Neural cell (in vitro differentiated cells): ENCODE measurements at regions not wholly inside any gene's neighbourhood (a gene's known extent, or its start where the extent isn't known, plus 50 kb on each side); places are given as distances from the start of the nearest gene placed in this dataset.

Source experiments
- H2AFZ ChIP-seq: fragments of 200-600, 300-800 bp; sonication (generic), shearing (Covaris generic); 2 replicates; pipeline ENCODE4 v1.6.0; 2014; ENCODE audit warnings: low read depth, mild to moderate bottlenecking, antibody characterized with exemption, low read length, moderate library complexity
- H3F3A ChIP-seq: fragments of 200-600 bp; shearing (Covaris generic); 2 replicates; pipeline ENCODE4 v1.6.1; 2016; ENCODE audit warnings: mild to moderate bottlenecking, moderate library complexity, mixed read lengths, antibody characterized with exemption, low read length; ENCODE audit not compliant: insufficient read depth, poor library complexity, severe bottlenecking
- H3K27ac ChIP-seq: fragments of 200-600, 300-800 bp; sonication (generic), shearing (Covaris generic); 2 replicates; pipeline ENCODE4 v1.5.1; 2014; ENCODE audit warnings: mild to moderate bottlenecking, low read length, moderate library complexity
- H3K27me3 ChIP-seq: fragments of 300-800, 200-600 bp; sonication (generic), shearing (Covaris generic); 2 replicates; pipeline ENCODE4 v1.6.0; 2014; ENCODE audit warnings: mild to moderate bottlenecking, low read depth, low read length, moderate library complexity; ENCODE audit not compliant: insufficient read depth
- H3K36me3 ChIP-seq: fragments of 300-800, 200-600 bp; sonication (generic), shearing (Covaris generic); 2 replicates; pipeline ENCODE4 v1.5.1; 2014; ENCODE audit warnings: mild to moderate bottlenecking, antibody characterized with exemption, low read length, moderate library complexity; ENCODE audit not compliant: insufficient read depth
- H3K4me2 ChIP-seq: fragments of 300-800, 200-600 bp; sonication (generic), shearing (Covaris generic); 2 replicates; pipeline ENCODE4 v1.6.0; 2014; ENCODE audit warnings: mild to moderate bottlenecking, low read length
- H3K4me3 ChIP-seq: fragments of 300-800, 200-600 bp; sonication (generic), shearing (Covaris generic); 2 replicates; pipeline ENCODE4 v1.5.1; 2014; ENCODE audit warnings: mild to moderate bottlenecking, low read length, moderate library complexity
- H3K79me2 ChIP-seq: fragments of 200-600 bp; shearing (Covaris generic); replicated peaks from 2 replicates; pipeline ENCODE4 v1.6.0; 2014; ENCODE audit warnings: mild to moderate bottlenecking, low read length, moderate library complexity; ENCODE audit not compliant: insufficient read depth
- H3K9ac ChIP-seq: fragments of 300-800, 200-600 bp; sonication (generic), shearing (Covaris generic); 2 replicates; pipeline ENCODE4 v1.6.1; 2016; ENCODE audit warnings: mild to moderate bottlenecking, low read length, mixed read lengths
- H3K9me2 ChIP-seq: fragments of 200-600 bp; shearing (Covaris generic); 2 replicates; pipeline ENCODE4 v1.6.1; 2016; ENCODE audit warnings: mild to moderate bottlenecking, low read length, mixed read lengths; ENCODE audit not compliant: insufficient read depth
- H3K9me3 ChIP-seq: fragments of 200-600, 300-800 bp; sonication (generic), shearing (Covaris generic); 2 replicates; pipeline ENCODE4 v1.6.1; 2016; ENCODE audit warnings: mild to moderate bottlenecking, mixed run types, low read length, moderate library complexity, mixed read lengths
- H4K20me1 ChIP-seq: fragments of 200-600 bp; shearing (Covaris generic); 2 replicates; pipeline ENCODE4 v1.6.1; 2016; ENCODE audit warnings: mild to moderate bottlenecking, mixed run types; ENCODE audit not compliant: insufficient read depth
- CTCF ChIP-seq: fragments of 450-650 bp; IDR thresholded peaks from 2 replicates; pipeline ENCODE4 v1.5.1; 2014; ENCODE audit warnings: antibody characterized with exemption, mild to moderate bottlenecking, moderate library complexity; ENCODE audit not compliant: poor library complexity, severe bottlenecking
- EP300 ChIP-seq: fragments of 450-650 bp; conservative IDR thresholded peaks from 2 replicates; pipeline ENCODE4 v1.6.1; 2014; ENCODE audit warnings: antibody characterized with exemption, mild to moderate bottlenecking, moderate library complexity; ENCODE audit not compliant: poor library complexity, severe bottlenecking
- EZH2 ChIP-seq: fragments of 200-600, 300-800 bp; shearing (Covaris generic), sonication (generic); IDR thresholded peaks from 2 replicates; pipeline ENCODE4 v1.6.1; 2014; ENCODE audit warnings: antibody characterized with exemption, low read length, borderline replicate concordance, mild to moderate bottlenecking; ENCODE audit not compliant: insufficient read depth, poor library complexity, severe bottlenecking
- MXI1 ChIP-seq: fragments of 450-650 bp; conservative IDR thresholded peaks from 2 replicates; pipeline ENCODE4 v1.6.1; 2014; ENCODE audit warnings: antibody characterized with exemption, mild to moderate bottlenecking; ENCODE audit not compliant: poor library complexity, severe bottlenecking
- POLR2AphosphoS5 ChIP-seq: IDR thresholded peaks from 2 replicates; pipeline ENCODE4 v1.6.1; 2012
- RAD21 ChIP-seq: fragments of 450-650 bp; conservative IDR thresholded peaks from 2 replicates; pipeline ENCODE4 v1.6.1; 2014; ENCODE audit warnings: antibody characterized with exemption, mild to moderate bottlenecking, moderate library complexity
- SMC3 ChIP-seq: fragments of 450-650 bp; conservative IDR thresholded peaks from 2 replicates; pipeline ENCODE4 v1.6.1; 2014; ENCODE audit warnings: antibody characterized with exemption, mild to moderate bottlenecking, moderate library complexity; ENCODE audit not compliant: poor library complexity
- TAF1 ChIP-seq: IDR thresholded peaks from 2 replicates; pipeline ENCODE4 v1.6.1; 2012; ENCODE audit warnings: low read depth
- TF ChIP-seq, protein P1 (sequence below): IDR thresholded peaks from 2 replicates; pipeline ENCODE4 v1.6.1; 2012; ENCODE audit warnings: borderline replicate concordance

- Histone ChIP-seq H3K9me3 (no peaks in the 10 kb centered on the region), H3K27me3 (no peaks in the 10 kb centered on the region), H4K20me1 (no peaks in the 10 kb centered on the region), H3K4me3 (no peak overlapping the region), H3K79me2 (no peaks in the 10 kb centered on the region), H3K4me2 (no peak overlapping the region), H3F3A (no peaks in the 10 kb centered on the region), H2AFZ (no peak overlapping the region), H3K9me2 (no peaks in the 10 kb centered on the region), H3K9ac (no peak overlapping the region), H3K36me3 (no peaks in the 10 kb centered on the region), H3K27ac (no peak overlapping the region)
- TF ChIP-seq EP300 (no peak), POLR2AphosphoS5 (no peak), MXI1 (no peak), SMC3 (no peak), EZH2 (no peak), CTCF (no peak), RAD21 (no peak), TAF1 (no peak)
- TF ChIP-seq, protein P1, sequence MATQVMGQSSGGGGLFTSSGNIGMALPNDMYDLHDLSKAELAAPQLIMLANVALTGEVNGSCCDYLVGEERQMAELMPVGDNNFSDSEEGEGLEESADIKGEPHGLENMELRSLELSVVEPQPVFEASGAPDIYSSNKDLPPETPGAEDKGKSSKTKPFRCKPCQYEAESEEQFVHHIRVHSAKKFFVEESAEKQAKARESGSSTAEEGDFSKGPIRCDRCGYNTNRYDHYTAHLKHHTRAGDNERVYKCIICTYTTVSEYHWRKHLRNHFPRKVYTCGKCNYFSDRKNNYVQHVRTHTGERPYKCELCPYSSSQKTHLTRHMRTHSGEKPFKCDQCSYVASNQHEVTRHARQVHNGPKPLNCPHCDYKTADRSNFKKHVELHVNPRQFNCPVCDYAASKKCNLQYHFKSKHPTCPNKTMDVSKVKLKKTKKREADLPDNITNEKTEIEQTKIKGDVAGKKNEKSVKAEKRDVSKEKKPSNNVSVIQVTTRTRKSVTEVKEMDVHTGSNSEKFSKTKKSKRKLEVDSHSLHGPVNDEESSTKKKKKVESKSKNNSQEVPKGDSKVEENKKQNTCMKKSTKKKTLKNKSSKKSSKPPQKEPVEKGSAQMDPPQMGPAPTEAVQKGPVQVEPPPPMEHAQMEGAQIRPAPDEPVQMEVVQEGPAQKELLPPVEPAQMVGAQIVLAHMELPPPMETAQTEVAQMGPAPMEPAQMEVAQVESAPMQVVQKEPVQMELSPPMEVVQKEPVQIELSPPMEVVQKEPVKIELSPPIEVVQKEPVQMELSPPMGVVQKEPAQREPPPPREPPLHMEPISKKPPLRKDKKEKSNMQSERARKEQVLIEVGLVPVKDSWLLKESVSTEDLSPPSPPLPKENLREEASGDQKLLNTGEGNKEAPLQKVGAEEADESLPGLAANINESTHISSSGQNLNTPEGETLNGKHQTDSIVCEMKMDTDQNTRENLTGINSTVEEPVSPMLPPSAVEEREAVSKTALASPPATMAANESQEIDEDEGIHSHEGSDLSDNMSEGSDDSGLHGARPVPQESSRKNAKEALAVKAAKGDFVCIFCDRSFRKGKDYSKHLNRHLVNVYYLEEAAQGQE: no peak
Observed at GRCh38 chr6:167549213-167549612, 224.3 kb downstream of the TTLL2 start.

GRCh38 chr6:167550941-167551627, 226.2 kb downstream of the TTLL2 start:
- TF ChIP-seq EP300: no peak
- TF ChIP-seq RAD21: no peak
- no peak for TF ChIP-seq SMC3
- no peak for TF ChIP-seq CTCF
- no peak for TF ChIP-seq EZH2
- no peak for TF ChIP-seq TAF1
- TF ChIP-seq, protein P1: no peak
- TF ChIP-seq POLR2AphosphoS5: no peak
- no peak for TF ChIP-seq MXI1
- H3K9me3 ChIP-seq: no peaks in the 10 kb centered on the region
- H3K27me3 ChIP-seq: no peaks in the 10 kb centered on the region
- H3F3A ChIP-seq: no peaks in the 10 kb centered on the region
- no peak overlapping the region for H3K4me3 ChIP-seq
- no peaks in the 10 kb centered on the region for H3K9me2 ChIP-seq
- no peaks in the 10 kb centered on the region for H3K79me2 ChIP-seq
- no peaks in the 10 kb centered on the region for H4K20me1 ChIP-seq
- no peak overlapping the region for H3K4me2 ChIP-seq
- H3K27ac ChIP-seq: no peak overlapping the region
- H2AFZ ChIP-seq: no peak overlapping the region
- no peak overlapping the region for H3K9ac ChIP-seq
- H3K36me3 ChIP-seq: no peaks in the 10 kb centered on the region
